ENCODE measurements at regions not wholly inside any gene's neighbourhood (a gene's known extent, or its start where the extent isn't known, plus 50 kb on each side); places are given as distances from the start of the nearest gene placed in this dataset.

GRCh38 chr22:49155039-49155769 lies 672.5 kb downstream of the BRD1 start:
- CTCF ChIA-PET = no interaction called here
- no peak for TF ChIP-seq ZNF239 (tag by site-specific recombination; IDR thresholded peaks at IDR 0.05)
- no peak for TF ChIP-seq ZNF664 (tag by site-specific recombination; IDR thresholded peaks at IDR 0.05)
- TF ChIP-seq KLF9 (tag by site-specific recombination; IDR thresholded peaks at IDR 0.05; ENCODE audit: low read depth) = no peak
- TF ChIP-seq ZFP41 (tag by site-specific recombination; IDR thresholded peaks at IDR 0.05; ENCODE audit: borderline replicate concordance) = no peak
- no peak for TF ChIP-seq ZNF37A (tag by site-specific recombination; IDR thresholded peaks at IDR 0.05)
- no peak for TF ChIP-seq PRDM4 (tag by site-specific recombination; IDR thresholded peaks at IDR 0.05)
- no peak for TF ChIP-seq ZNF513 (tag by site-specific recombination; IDR thresholded peaks at IDR 0.05)
- no peak for TF ChIP-seq ZNF596 (tag by site-specific recombination; IDR thresholded peaks at IDR 0.05)
- TF ChIP-seq ZNF18 (tag by site-specific recombination; IDR thresholded peaks at IDR 0.05) = no peak
- no peak for TF ChIP-seq ZNF155 (tag by site-specific recombination; IDR thresholded peaks at IDR 0.05)
- TF ChIP-seq ZBTB11 (tag by site-specific recombination; conservative IDR thresholded peaks at IDR 0.05; ENCODE audit: low read depth) = no peak
- no peak for TF ChIP-seq ZNF561 (tag by site-specific recombination; IDR thresholded peaks at IDR 0.05; ENCODE audit: borderline replicate concordance)
- Histone ChIP-seq H3K27ac (ENCODE audit: extremely low read depth, low read depth, low read length) (no peak overlapping the region), H3K9me3 (ENCODE audit: control insufficient read depth, insufficient read depth, low read depth, low read length) (no peaks in the 10 kb centered on the region), H3K36me3 (ENCODE audit: control insufficient read depth in 2 of 2, insufficient read depth in 1 of 2, low read length in 2 of 2) (no peaks in the 10 kb centered on the region), H3K4me3 (ENCODE audit: low read depth, low read length) (no peak overlapping the region), H3K4me1 (ENCODE audit: control insufficient read depth, insufficient read depth, low read length) (no peaks in the 10 kb centered on the region)
- POLR2A ChIA-PET = no interaction called here

GRCh38 chr22:49154433-49154832 lies 673.2 kb downstream of the BRD1 start:
- TF ChIP-seq ZSCAN30 (tag by site-specific recombination; IDR thresholded peaks at IDR 0.05) (no peak), WT1 (tag by site-specific recombination; IDR thresholded peaks at IDR 0.05) (no peak), ZNF274 (IDR thresholded peaks at IDR 0.05; ENCODE audit: low read length) (no peak), ZNF274 (tag by site-specific recombination; IDR thresholded peaks at IDR 0.05; ENCODE audit: borderline replicate concordance) (no peak), ZBTB6 (tag by site-specific recombination; IDR thresholded peaks at IDR 0.05) (no peak), BCL6B (tag by site-specific recombination; IDR thresholded peaks at IDR 0.05) (no peak), ELK4 (IDR thresholded peaks at IDR 0.05; ENCODE audit: borderline replicate concordance, low read depth, low read length) (no peak), ZNF692 (tag by site-specific recombination; IDR thresholded peaks at IDR 0.05) (no peak)
- Histone ChIP-seq H3K36me3 (ENCODE audit: control insufficient read depth in 2 of 2, insufficient read depth in 1 of 2, low read length in 2 of 2) (no peaks in the 10 kb centered on the region), H3K4me1 (ENCODE audit: control insufficient read depth, insufficient read depth, low read length) (no peaks in the 10 kb centered on the region), H3K9me3 (ENCODE audit: control insufficient read depth, insufficient read depth, low read depth, low read length) (no peaks in the 10 kb centered on the region), H3K27ac (ENCODE audit: extremely low read depth, low read depth, low read length) (no peak overlapping the region), H3K4me3 (ENCODE audit: low read depth, low read length) (no peak overlapping the region)
- ChIA-PET CTCF (no interaction called here), POLR2A (no interaction called here)
